Endothelial cell of umbilical vein (primary cell): ENCODE measurements at regions not wholly inside any gene's neighbourhood (a gene's known extent, or its start where the extent isn't known, plus 50 kb on each side); places are given as distances from the start of the nearest gene placed in this dataset.

ENCODE experiments used
- BruUV-seq: library from RNA; stranded (reverse); fragments of 400-500 nt; replicated peaks from 2 replicates; lab custom pipeline; 2021; lab: Mats Ljungman, UMichigan
- CTCF ChIA-PET: fragments of 300-600, 350-600 bp; sonication (Branson Sonifier 250); formaldehyde crosslinking; loops from one replicate; lab custom pipeline; 2021; ENCODE audit warnings: antibody characterized with exemption, inconsistent platforms; lab: Charles Lee
- POLR2A ChIA-PET: fragments of 300-600, 350-600 bp; sonication (Branson Sonifier 250); formaldehyde crosslinking; loops from one replicate; lab custom pipeline; 2021; ENCODE audit warnings: antibody characterized with exemption, inconsistent platforms; lab: Charles Lee
- DNase-seq: peaks from one replicate; pipeline ENCODE4 v3.0.0-alpha.2; 2011; ENCODE audit warnings: low read depth, low spot score
- FAIRE-seq: peaks from 2 replicates; lab custom pipeline; 2011; peaks lifted over from hg19 to GRCh38; lab: Jason Lieb, UNC
- H2AFZ ChIP-seq: 2 replicates; pipeline ENCODE4 v1.6.0; 2012; ENCODE audit warnings: low read depth, low read length, control low read depth, inconsistent platforms
- H3K27ac ChIP-seq: 2 replicates; pipeline ENCODE4 v1.5.1; 2011; ENCODE audit warnings: low read depth, mild to moderate bottlenecking, control low read depth, low read length, moderate library complexity; ENCODE audit not compliant: insufficient read depth
- H3K27me3 ChIP-seq, 2 experiments: 2 replicates each; pipeline versions ENCODE4 v1.6.0 to v1.6.1; 2011; ENCODE audit warnings: low read length in 2 of 2, mixed read lengths in 1 of 2; ENCODE audit not compliant: control insufficient read depth in 2 of 2, insufficient read depth in 2 of 2
- H3K36me3 ChIP-seq, 2 experiments: 2 replicates in 1 of 2; 3 replicates in 1 of 2; pipeline ENCODE4 v1.5.1; 2011; ENCODE audit warnings: low read length in 2 of 2, mild to moderate bottlenecking in 1 of 2, moderate library complexity in 1 of 2; ENCODE audit not compliant: control insufficient read depth in 2 of 2, insufficient read depth in 2 of 2; ENCODE audit errors: extremely low read depth in 1 of 2
- H3K4me1 ChIP-seq: 3 replicates; pipeline ENCODE4 v1.5.1; 2011; ENCODE audit warnings: mild to moderate bottlenecking, low read length; ENCODE audit not compliant: control insufficient read depth, insufficient read depth; ENCODE audit errors: extremely low read depth
- H3K4me2 ChIP-seq: 2 replicates; pipeline ENCODE4 v1.6.1; 2011; ENCODE audit warnings: low read length, control low read depth, mixed read lengths; ENCODE audit not compliant: insufficient read depth
- H3K4me3 ChIP-seq, 3 experiments: fragments of 200-600 bp in 1 of 3; sonication (generic), shearing (Covaris generic) in 1 of 3; replicated peaks in 1 of 3; 2 replicates each; pipeline ENCODE4 v1.5.1; 2011 to 2016; ENCODE audit warnings: control low read depth in 3 of 3, low read length in 3 of 3, mild to moderate bottlenecking in 2 of 3, inconsistent platforms in 1 of 3, low read depth in 1 of 3, moderate library complexity in 1 of 3; ENCODE audit not compliant: insufficient read depth in 1 of 3
- H3K79me2 ChIP-seq: 2 replicates; pipeline ENCODE4 v1.6.0; 2012; ENCODE audit warnings: low read length, inconsistent platforms; ENCODE audit not compliant: control insufficient read depth, insufficient read depth
- H3K9ac ChIP-seq: replicated peaks from 2 replicates; pipeline ENCODE3; 2011; ENCODE audit warnings: low read length, control low read depth; ENCODE audit not compliant: insufficient read depth; ENCODE audit errors: extremely low read depth
- H3K9me1 ChIP-seq: replicated peaks from 3 replicates; pipeline ENCODE4 v1.6.0; 2011; ENCODE audit warnings: mild to moderate bottlenecking, low read length; ENCODE audit not compliant: control insufficient read depth, insufficient read depth; ENCODE audit errors: extremely low read depth
- H3K9me3 ChIP-seq: replicated peaks from 2 replicates; pipeline ENCODE4 v1.5.1; 2012; ENCODE audit warnings: low read length, inconsistent platforms; ENCODE audit not compliant: control insufficient read depth, insufficient read depth
- H4K20me1 ChIP-seq: replicated peaks from 2 replicates; pipeline ENCODE3; 2011; ENCODE audit warnings: mild to moderate bottlenecking, low read length; ENCODE audit not compliant: control insufficient read depth, insufficient read depth; ENCODE audit errors: extremely low read depth
- EZH2 ChIP-seq: IDR thresholded peaks from 2 replicates; pipeline ENCODE4 v1.6.1; 2012; ENCODE audit warnings: borderline replicate concordance, low read depth, mild to moderate bottlenecking, moderate library complexity, low read length, inconsistent platforms; ENCODE audit not compliant: severe bottlenecking
- GATA2 ChIP-seq: IDR thresholded peaks from 2 replicates; pipeline ENCODE4 v1.7.0; 2011; ENCODE audit warnings: low read depth, mild to moderate bottlenecking, moderate library complexity, mixed read lengths, low read length; ENCODE audit not compliant: insufficient read length, insufficient read depth
- JUN ChIP-seq: IDR thresholded peaks from 2 replicates; pipeline ENCODE4 v1.6.1; 2011; ENCODE audit warnings: borderline replicate concordance, low read depth; ENCODE audit not compliant: insufficient read length, insufficient read depth
- MYC ChIP-seq: IDR thresholded peaks from one replicate; pipeline ENCODE4 v1.6.1; 2011; ENCODE audit warnings: mild to moderate bottlenecking, low read depth, low read length
- POLR2AphosphoS5 ChIP-seq: IDR thresholded peaks from 2 replicates; pipeline ENCODE4 v1.6.1; 2012; ENCODE audit warnings: low read depth, mild to moderate bottlenecking, control low read depth, low read length, moderate library complexity; ENCODE audit not compliant: insufficient read depth
- dilution Hi-C: fragments of 300-500 bp; cut with MboI; formaldehyde crosslinking; loops from one replicate; pipeline ENCODE4 v1.15.0; 2019; ENCODE audit warnings: low sequenced_read_pairs; ENCODE audit not compliant: extremely low pct_ligation_motif_present
- intact Hi-C: fragments of 100-400 bp; cut with micrococcal nuclease; formaldehyde crosslinking; loops from one replicate; pipeline ENCODE4 v1.10.0; 2022
- TF ChIP-seq, protein P1 (sequence below): IDR thresholded peaks from 2 replicates; pipeline ENCODE4 v1.6.1; 2011; ENCODE audit not compliant: insufficient read depth, insufficient read length
- TF ChIP-seq, protein P2 (sequence below), 2 donors: IDR thresholded peaks; 1 replicate in 1 of 2; 2 replicates in 1 of 2; pipeline ENCODE4 v1.5.1; 2011; ENCODE audit warnings: low read length in 2 of 2, mild to moderate bottlenecking in 2 of 2, moderate library complexity in 2 of 2, control low read depth in 1 of 2, inconsistent platforms in 1 of 2, low read depth in 1 of 2; ENCODE audit not compliant: insufficient read depth in 1 of 2; ENCODE audit errors: extremely low read depth in 1 of 2

DNA sequence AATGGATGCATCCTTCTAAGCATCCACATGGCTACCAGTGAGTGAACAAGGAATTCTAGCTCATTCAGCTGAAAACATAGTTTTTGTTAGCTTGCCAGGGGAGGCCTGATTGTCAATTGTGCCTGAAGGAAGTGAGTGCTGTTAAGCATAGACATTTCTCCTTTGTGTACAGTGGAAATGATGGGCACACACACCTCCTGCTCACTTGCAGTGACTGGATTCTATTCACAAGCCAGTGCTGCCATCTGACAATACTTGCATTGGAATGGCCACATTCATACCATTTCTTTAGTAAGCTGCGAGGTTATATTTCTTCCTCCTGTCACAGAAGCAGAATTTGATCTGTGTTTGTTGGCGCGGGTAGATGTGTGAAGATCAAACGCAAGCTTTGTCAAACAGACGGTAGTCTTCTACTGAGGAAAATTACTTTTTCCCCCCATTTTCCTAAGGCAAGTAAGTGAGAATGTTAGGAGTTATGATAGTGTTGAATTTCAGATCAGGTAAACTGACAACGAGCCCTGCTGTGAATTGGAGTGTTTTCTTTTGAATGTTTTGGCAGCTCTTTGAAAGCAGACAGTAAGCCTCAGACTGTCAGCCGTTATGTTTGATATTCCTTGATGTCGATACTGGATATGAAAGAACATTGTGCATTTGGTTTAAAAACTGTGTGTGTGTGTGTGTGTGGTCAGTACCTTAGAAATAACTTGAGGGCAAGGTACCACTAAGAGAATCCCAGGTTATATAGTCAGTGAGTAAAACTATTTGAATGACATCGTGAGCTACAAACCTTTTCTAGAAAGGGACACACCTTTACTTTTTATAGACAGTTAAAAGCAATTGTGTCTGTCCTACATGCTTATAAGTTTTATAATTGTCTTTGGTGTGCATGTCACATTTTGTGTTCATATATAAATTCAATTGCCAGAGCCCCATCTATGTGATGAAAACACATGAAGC is 84.2 kb upstream of the BMP2 start:
- ChIA-PET CTCF (interaction anchor here (0.8 to 1.7 kb wide), 3 partner anchors 9 to 46 kb away, joined by 3 to 4 read pairs (median 3); no protein-coding TSS in a partner anchor), POLR2A (no interaction called here)
- Histone ChIP-seq H3K36me3 (no peaks in the 10 kb centered on the region), H3K27me3 (no peaks in the 10 kb centered on the region), H3K9me1 (no peaks in the 10 kb centered on the region), H3K9me3 (no peaks in the 10 kb centered on the region), H3K27ac (no peak overlapping the region), H3K79me2 (no peaks in the 10 kb centered on the region), H3K4me1 (peaks cover 20% of the 10 kb centered on the region), H3K9ac (no peak overlapping the region), H2AFZ (no peak overlapping the region), H3K4me3 (no peak overlapping the region), H4K20me1 (no peaks in the 10 kb centered on the region), H3K4me2 (no peak overlapping the region)
- BruUV-seq: no TSS peak
- dilution Hi-C loops: no loop called here
- no peak for FAIRE-seq
- TF ChIP-seq GATA2 (no peak), POLR2AphosphoS5 (no peak), MYC (no peak), EZH2 (no peak), JUN (no peak)
- TF ChIP-seq, protein P1, sequence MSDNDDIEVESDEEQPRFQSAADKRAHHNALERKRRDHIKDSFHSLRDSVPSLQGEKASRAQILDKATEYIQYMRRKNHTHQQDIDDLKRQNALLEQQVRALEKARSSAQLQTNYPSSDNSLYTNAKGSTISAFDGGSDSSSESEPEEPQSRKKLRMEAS: no peak
- TF ChIP-seq, protein P2, sequence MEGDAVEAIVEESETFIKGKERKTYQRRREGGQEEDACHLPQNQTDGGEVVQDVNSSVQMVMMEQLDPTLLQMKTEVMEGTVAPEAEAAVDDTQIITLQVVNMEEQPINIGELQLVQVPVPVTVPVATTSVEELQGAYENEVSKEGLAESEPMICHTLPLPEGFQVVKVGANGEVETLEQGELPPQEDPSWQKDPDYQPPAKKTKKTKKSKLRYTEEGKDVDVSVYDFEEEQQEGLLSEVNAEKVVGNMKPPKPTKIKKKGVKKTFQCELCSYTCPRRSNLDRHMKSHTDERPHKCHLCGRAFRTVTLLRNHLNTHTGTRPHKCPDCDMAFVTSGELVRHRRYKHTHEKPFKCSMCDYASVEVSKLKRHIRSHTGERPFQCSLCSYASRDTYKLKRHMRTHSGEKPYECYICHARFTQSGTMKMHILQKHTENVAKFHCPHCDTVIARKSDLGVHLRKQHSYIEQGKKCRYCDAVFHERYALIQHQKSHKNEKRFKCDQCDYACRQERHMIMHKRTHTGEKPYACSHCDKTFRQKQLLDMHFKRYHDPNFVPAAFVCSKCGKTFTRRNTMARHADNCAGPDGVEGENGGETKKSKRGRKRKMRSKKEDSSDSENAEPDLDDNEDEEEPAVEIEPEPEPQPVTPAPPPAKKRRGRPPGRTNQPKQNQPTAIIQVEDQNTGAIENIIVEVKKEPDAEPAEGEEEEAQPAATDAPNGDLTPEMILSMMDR (IDR thresholded peaks at IDR 0.05; ENCODE audit: extremely low read depth in 1 of 2, insufficient read depth in 1 of 2, low read depth in 1 of 2, low read length in 2 of 2): no peak
- DNase-seq: no peak
- intact Hi-C loops: no loop called here
